ENCODE measurements at regions not wholly inside any gene's neighbourhood (a gene's known extent, or its start where the extent isn't known, plus 50 kb on each side); places are given as distances from the start of the nearest gene placed in this dataset.
"Not testable (repeated sequence)": the region's sequence is repeated elsewhere in the genome, so short reads cannot be mapped to it uniquely, and the experiment has no call there.

DNA sequence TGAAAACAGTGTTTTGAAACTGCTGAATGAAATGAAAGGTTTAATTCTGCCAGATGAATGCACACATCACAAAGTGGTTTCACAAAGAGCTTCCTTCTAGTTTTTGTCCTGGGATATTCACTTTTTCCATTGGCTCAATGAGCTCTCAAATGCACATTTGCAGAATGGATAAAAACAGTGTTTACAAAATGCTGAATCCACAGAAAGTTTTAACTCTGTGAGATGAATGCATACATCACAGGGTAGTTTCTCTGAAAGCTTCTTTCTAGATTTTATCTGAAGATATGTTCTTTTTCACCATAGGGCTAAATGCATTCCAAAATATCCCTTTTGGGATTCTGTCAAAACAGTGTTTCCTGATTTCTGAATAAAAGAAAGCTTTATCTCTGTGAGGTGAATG is 237.6 kb downstream of the OR4A5 start:
- intact Hi-C loops (cut with micrococcal nuclease; ENCODE audit: unreplicated experiment) (loop anchor here (10.0 kb wide), 2 partner anchors 61 to 171 kb away; no protein-coding TSS in a partner anchor), in situ Hi-C loops (cut with HindIII; ENCODE audit: low pct_unique_long_range_greater_than_20kb, low sequenced_read_pairs) (no loop called here)
- TF ChIP-seq SIN3A (IDR thresholded peaks at IDR 0.05; ENCODE audit: borderline replicate concordance, insufficient read depth, low read depth, low read length): no peak
- TF ChIP-seq TCF7L2 (IDR thresholded peaks at IDR 0.05; ENCODE audit: low read depth, low read length): no peak
- TF ChIP-seq, protein P1, sequence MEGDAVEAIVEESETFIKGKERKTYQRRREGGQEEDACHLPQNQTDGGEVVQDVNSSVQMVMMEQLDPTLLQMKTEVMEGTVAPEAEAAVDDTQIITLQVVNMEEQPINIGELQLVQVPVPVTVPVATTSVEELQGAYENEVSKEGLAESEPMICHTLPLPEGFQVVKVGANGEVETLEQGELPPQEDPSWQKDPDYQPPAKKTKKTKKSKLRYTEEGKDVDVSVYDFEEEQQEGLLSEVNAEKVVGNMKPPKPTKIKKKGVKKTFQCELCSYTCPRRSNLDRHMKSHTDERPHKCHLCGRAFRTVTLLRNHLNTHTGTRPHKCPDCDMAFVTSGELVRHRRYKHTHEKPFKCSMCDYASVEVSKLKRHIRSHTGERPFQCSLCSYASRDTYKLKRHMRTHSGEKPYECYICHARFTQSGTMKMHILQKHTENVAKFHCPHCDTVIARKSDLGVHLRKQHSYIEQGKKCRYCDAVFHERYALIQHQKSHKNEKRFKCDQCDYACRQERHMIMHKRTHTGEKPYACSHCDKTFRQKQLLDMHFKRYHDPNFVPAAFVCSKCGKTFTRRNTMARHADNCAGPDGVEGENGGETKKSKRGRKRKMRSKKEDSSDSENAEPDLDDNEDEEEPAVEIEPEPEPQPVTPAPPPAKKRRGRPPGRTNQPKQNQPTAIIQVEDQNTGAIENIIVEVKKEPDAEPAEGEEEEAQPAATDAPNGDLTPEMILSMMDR (IDR thresholded peaks at IDR 0.05): no peak
- no peak for TF ChIP-seq POLR2AphosphoS5 (IDR thresholded peaks at IDR 0.05; ENCODE audit: low read depth, low read length)
- TF ChIP-seq, protein P2, sequence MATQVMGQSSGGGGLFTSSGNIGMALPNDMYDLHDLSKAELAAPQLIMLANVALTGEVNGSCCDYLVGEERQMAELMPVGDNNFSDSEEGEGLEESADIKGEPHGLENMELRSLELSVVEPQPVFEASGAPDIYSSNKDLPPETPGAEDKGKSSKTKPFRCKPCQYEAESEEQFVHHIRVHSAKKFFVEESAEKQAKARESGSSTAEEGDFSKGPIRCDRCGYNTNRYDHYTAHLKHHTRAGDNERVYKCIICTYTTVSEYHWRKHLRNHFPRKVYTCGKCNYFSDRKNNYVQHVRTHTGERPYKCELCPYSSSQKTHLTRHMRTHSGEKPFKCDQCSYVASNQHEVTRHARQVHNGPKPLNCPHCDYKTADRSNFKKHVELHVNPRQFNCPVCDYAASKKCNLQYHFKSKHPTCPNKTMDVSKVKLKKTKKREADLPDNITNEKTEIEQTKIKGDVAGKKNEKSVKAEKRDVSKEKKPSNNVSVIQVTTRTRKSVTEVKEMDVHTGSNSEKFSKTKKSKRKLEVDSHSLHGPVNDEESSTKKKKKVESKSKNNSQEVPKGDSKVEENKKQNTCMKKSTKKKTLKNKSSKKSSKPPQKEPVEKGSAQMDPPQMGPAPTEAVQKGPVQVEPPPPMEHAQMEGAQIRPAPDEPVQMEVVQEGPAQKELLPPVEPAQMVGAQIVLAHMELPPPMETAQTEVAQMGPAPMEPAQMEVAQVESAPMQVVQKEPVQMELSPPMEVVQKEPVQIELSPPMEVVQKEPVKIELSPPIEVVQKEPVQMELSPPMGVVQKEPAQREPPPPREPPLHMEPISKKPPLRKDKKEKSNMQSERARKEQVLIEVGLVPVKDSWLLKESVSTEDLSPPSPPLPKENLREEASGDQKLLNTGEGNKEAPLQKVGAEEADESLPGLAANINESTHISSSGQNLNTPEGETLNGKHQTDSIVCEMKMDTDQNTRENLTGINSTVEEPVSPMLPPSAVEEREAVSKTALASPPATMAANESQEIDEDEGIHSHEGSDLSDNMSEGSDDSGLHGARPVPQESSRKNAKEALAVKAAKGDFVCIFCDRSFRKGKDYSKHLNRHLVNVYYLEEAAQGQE (IDR thresholded peaks at IDR 0.05; ENCODE audit: insufficient read depth in 1 of 2, low read depth in 2 of 2, low read length in 1 of 2): no peak
- Histone ChIP-seq H3K4me3 (ENCODE audit: low read depth in 2 of 2, low read length in 2 of 2) (no peak overlapping the region), H3K9me3 (ENCODE audit: control insufficient read depth, insufficient read depth, low read depth, low read length) (no peaks in the 10 kb centered on the region), H3K27ac (ENCODE audit: low read length) (no peak overlapping the region), H3K36me3 (ENCODE audit: control insufficient read depth, insufficient read depth, low read length) (no peaks in the 10 kb centered on the region), H3K27me3 (ENCODE audit: control insufficient read depth, insufficient read depth, low read length) (no peaks in the 10 kb centered on the region), H3K4me1 (ENCODE audit: control insufficient read depth, insufficient read depth, low read length) (no peaks in the 10 kb centered on the region)
- ChIA-PET POLR2A (no interaction called here), CTCF (no interaction called here)
- ATAC-seq (no peak), DNase-seq (ENCODE audit: low read depth, low spot score) (no peak)
- BruUV-seq (replicated peaks): no TSS peak

DNA sequence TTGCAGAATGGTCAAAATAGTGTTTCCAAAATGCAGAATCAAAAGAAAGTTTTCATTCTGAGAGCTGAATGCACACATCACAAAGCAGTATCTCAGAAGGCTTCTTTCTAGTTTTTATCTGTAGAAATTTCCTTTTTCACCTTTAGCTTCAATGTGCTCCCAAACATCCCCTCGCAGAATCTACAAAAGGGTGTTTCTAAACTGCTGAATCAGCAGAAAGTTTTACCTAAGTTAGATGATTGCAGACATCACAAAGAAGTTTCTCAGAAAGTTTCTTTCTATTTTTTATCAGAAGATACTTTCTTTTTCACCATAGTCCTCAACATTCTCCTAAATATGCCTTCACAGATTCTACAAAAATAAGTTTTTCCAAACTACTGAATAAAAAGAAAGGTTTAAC is 239.8 kb downstream of the OR4A5 start:
- Histone ChIP-seq H3K27ac (ENCODE audit: low read length) (no peak overlapping the region), H3K9me3 (ENCODE audit: control insufficient read depth, insufficient read depth, low read depth, low read length) (no peaks in the 10 kb centered on the region), H3K36me3 (ENCODE audit: control insufficient read depth, insufficient read depth, low read length) (no peaks in the 10 kb centered on the region), H3K27me3 (ENCODE audit: control insufficient read depth, insufficient read depth, low read length) (no peaks in the 10 kb centered on the region), H3K4me1 (ENCODE audit: control insufficient read depth, insufficient read depth, low read length) (no peaks in the 10 kb centered on the region), H3K4me3 (ENCODE audit: low read depth in 2 of 2, low read length in 2 of 2) (no peak overlapping the region)
- in situ Hi-C loops (cut with HindIII; ENCODE audit: low pct_unique_long_range_greater_than_20kb, low sequenced_read_pairs): no loop called here
- DNase-seq (ENCODE audit: low read depth, low spot score) (no peak), ATAC-seq (no peak)
- CTCF ChIA-PET: no interaction called here
- TF ChIP-seq, protein P2 (IDR thresholded peaks at IDR 0.05; ENCODE audit: insufficient read depth in 1 of 2, low read depth in 2 of 2, low read length in 1 of 2): no peak
- TF ChIP-seq, protein P1 (IDR thresholded peaks at IDR 0.05): no peak
- TF ChIP-seq TCF7L2 (IDR thresholded peaks at IDR 0.05; ENCODE audit: low read depth, low read length) (no peak), SIN3A (IDR thresholded peaks at IDR 0.05; ENCODE audit: borderline replicate concordance, insufficient read depth, low read depth, low read length) (no peak), POLR2AphosphoS5 (IDR thresholded peaks at IDR 0.05; ENCODE audit: low read depth, low read length) (no peak)
- BruUV-seq (replicated peaks): no TSS peak
- intact Hi-C loops (cut with micrococcal nuclease; ENCODE audit: unreplicated experiment): loop anchor here (10.0 kb wide), 2 partner anchors 58 to 168 kb away; no protein-coding TSS in a partner anchor
- POLR2A ChIA-PET: no interaction called here

DNA sequence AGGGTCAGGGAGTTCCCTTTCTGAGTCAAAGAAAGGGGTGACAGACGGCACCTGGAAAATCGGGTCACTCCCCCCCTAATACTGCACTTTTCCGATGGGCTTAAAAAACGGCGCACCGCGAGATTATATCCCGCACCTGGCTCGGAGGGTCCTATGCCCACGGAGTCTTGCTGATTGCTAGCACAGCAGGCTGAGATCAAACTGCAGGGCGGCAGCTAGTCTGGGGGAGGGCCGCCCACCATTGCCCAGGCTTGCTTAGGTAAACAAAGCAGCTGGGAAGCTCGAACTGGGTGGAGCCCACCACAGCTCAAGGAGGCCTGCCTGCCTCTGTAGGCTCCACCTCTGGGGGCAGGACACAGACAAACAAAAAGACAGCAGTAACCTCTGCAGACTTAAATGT is 240.5 kb downstream of the OR4A5 start:
- intact Hi-C loops (cut with micrococcal nuclease; ENCODE audit: unreplicated experiment): loop anchor here (10.0 kb wide), 2 partner anchors 58 to 168 kb away; no protein-coding TSS in a partner anchor
- POLR2A ChIA-PET; H3K36me3 ChIP-seq (ENCODE audit: control insufficient read depth, insufficient read depth, low read length); CTCF ChIA-PET; H3K4me3 ChIP-seq (ENCODE audit: low read depth in 2 of 2, low read length in 2 of 2); H3K4me1 ChIP-seq (ENCODE audit: control insufficient read depth, insufficient read depth, low read length); BruUV-seq (replicated peaks); ATAC-seq; DNase-seq (ENCODE audit: low read depth, low spot score); H3K27ac ChIP-seq (ENCODE audit: low read length); H3K9me3 ChIP-seq (ENCODE audit: control insufficient read depth, insufficient read depth, low read depth, low read length); in situ Hi-C loops (cut with HindIII; ENCODE audit: low pct_unique_long_range_greater_than_20kb, low sequenced_read_pairs); H3K27me3 ChIP-seq (ENCODE audit: control insufficient read depth, insufficient read depth, low read length): not testable (repeated sequence)
